Smooth muscle cell (in vitro differentiated cells): ENCODE measurements at regions not wholly inside any gene's neighbourhood (a gene's known extent, or its start where the extent isn't known, plus 50 kb on each side); places are given as distances from the start of the nearest gene placed in this dataset.

ENCODE experiments used
- DNase-seq: peaks from one replicate; lab custom pipeline; 2025; ENCODE audit not compliant: unreplicated experiment; lab: John Stamatoyannopoulos, UW
- H2AFZ ChIP-seq: fragments of 200-600 bp; sonication (generic); 2 replicates; pipeline ENCODE4 v1.6.0; 2016; ENCODE audit warnings: antibody characterized with exemption, low read depth, mild to moderate bottlenecking
- H3F3A ChIP-seq: fragments of 200-600 bp; sonication (generic); 2 replicates; pipeline ENCODE4 v1.6.0; 2017; ENCODE audit warnings: antibody characterized with exemption, low read depth
- H3K27ac ChIP-seq: fragments of 200-600 bp; sonication (generic); 2 replicates; pipeline ENCODE4 v1.5.1; 2016; ENCODE audit warnings: low read depth, mild to moderate bottlenecking
- H3K27me3 ChIP-seq: fragments of 200-600 bp; sonication (generic); 2 replicates; pipeline ENCODE4 v1.6.1; 2016; ENCODE audit warnings: low read depth, mild to moderate bottlenecking
- H3K36me3 ChIP-seq: fragments of 200-600 bp; sonication (generic); 2 replicates; pipeline ENCODE4 v1.5.1; 2016; ENCODE audit warnings: low read depth
- H3K4me1 ChIP-seq: fragments of 200-600 bp; sonication (generic); 2 replicates; pipeline ENCODE4 v1.5.1; 2016; ENCODE audit warnings: low read depth
- H3K4me2 ChIP-seq: fragments of 200-600 bp; sonication (generic); 2 replicates; pipeline ENCODE4 v1.6.0; 2016; ENCODE audit warnings: mild to moderate bottlenecking
- H3K4me3 ChIP-seq: fragments of 200-600 bp; sonication (generic); 2 replicates; pipeline ENCODE4 v1.5.1; 2016; ENCODE audit warnings: mild to moderate bottlenecking
- H3K79me2 ChIP-seq: fragments of 200-600 bp; sonication (generic); 2 replicates; pipeline ENCODE4 v1.6.0; 2016; ENCODE audit warnings: low read depth, mild to moderate bottlenecking
- H3K9ac ChIP-seq: fragments of 200-600 bp; sonication (generic); 2 replicates; pipeline ENCODE4 v1.6.0; 2016; ENCODE audit warnings: low read depth
- H3K9me3 ChIP-seq: fragments of 200-600 bp; sonication (generic); replicated peaks from 2 replicates; pipeline ENCODE4 v1.5.1; 2016; ENCODE audit warnings: low read depth
- H4K20me1 ChIP-seq: fragments of 200-600 bp; sonication (generic); 2 replicates; pipeline ENCODE4 v1.6.0; 2016; ENCODE audit warnings: low read depth
- WGBS: methylation state at CpG from one replicate; pipeline ENCODE4 v1.1.7; 2016; ENCODE audit warnings: low lambda C conversion rate; 5-methylcytosine and 5-hydroxymethylcytosine counted together
- TF ChIP-seq, protein P1 (sequence below): fragments of 200-600 bp; sonication (generic); IDR thresholded peaks from 2 replicates; pipeline ENCODE4 v1.5.1; 2017; ENCODE audit warnings: borderline replicate concordance, mild to moderate bottlenecking, antibody characterized with exemption; ENCODE audit not compliant: insufficient read depth, poor library complexity, severe bottlenecking

DNA sequence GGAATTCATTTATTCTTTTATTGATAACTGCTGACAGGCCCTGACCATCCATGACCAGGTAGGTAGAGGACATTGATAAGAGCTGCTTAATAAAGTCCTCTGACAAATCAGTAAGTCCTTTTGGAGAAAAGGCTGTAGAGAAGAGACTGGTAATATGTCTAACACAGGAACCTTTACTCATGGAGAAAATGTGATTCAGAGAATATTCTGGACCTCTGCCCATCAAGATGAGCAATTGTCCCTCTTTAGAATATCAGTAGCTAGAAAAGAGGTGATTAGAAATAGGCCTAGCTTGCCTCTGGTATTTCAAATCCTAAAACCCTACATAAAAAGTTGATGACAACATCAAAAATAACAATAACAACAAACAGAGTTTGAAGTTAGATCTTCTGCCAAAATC lies 642.3 kb downstream of the TBC1D4 start:
- no peaks in the 10 kb centered on the region for H3K79me2 ChIP-seq
- no peak overlapping the region for H3K9ac ChIP-seq
- H3K4me3 ChIP-seq = no peak overlapping the region
- no peak overlapping the region for H3K27ac ChIP-seq
- H3K27me3 ChIP-seq = no peaks in the 10 kb centered on the region
- no peak for DNase-seq
- H2AFZ ChIP-seq = no peak overlapping the region
- H3F3A ChIP-seq = no peaks in the 10 kb centered on the region
- no peak overlapping the region for H3K4me2 ChIP-seq
- no peaks in the 10 kb centered on the region for H3K9me3 ChIP-seq
- no peaks in the 10 kb centered on the region for H3K36me3 ChIP-seq
- TF ChIP-seq, protein P1, sequence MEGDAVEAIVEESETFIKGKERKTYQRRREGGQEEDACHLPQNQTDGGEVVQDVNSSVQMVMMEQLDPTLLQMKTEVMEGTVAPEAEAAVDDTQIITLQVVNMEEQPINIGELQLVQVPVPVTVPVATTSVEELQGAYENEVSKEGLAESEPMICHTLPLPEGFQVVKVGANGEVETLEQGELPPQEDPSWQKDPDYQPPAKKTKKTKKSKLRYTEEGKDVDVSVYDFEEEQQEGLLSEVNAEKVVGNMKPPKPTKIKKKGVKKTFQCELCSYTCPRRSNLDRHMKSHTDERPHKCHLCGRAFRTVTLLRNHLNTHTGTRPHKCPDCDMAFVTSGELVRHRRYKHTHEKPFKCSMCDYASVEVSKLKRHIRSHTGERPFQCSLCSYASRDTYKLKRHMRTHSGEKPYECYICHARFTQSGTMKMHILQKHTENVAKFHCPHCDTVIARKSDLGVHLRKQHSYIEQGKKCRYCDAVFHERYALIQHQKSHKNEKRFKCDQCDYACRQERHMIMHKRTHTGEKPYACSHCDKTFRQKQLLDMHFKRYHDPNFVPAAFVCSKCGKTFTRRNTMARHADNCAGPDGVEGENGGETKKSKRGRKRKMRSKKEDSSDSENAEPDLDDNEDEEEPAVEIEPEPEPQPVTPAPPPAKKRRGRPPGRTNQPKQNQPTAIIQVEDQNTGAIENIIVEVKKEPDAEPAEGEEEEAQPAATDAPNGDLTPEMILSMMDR = no peak
- H4K20me1 ChIP-seq = no peaks in the 10 kb centered on the region
- H3K4me1 ChIP-seq = no peaks in the 10 kb centered on the region

DNA sequence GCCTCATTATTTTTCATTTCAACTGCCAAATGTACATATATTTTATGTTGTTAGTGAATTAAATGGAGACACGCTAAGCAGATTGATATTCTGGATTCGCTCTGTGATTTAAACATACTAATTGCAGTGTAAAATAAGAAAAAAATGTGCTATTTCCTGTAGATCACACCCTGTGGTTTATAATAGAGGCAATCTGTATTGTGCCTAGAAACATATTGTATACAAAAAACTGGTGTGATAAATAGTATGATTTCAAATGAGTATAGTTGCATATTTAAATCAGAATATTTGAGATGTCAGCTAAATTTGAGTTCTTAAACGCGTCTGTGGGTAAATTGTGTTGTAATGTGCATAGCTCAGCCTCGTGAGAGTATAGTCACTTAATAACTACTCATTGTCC lies 643.9 kb downstream of the TBC1D4 start:
- no peaks in the 10 kb centered on the region for H3K36me3 ChIP-seq
- no peaks in the 10 kb centered on the region for H3K79me2 ChIP-seq
- H3K4me1 ChIP-seq = no peaks in the 10 kb centered on the region
- TF ChIP-seq, protein P1 = no peak
- no peak for DNase-seq
- H3K4me2 ChIP-seq = no peak overlapping the region
- H3K9me3 ChIP-seq = no peaks in the 10 kb centered on the region
- no peaks in the 10 kb centered on the region for H3F3A ChIP-seq
- no peak overlapping the region for H2AFZ ChIP-seq
- H3K9ac ChIP-seq = no peak overlapping the region
- no peak overlapping the region for H3K4me3 ChIP-seq
- H3K27me3 ChIP-seq = no peaks in the 10 kb centered on the region
- H3K27ac ChIP-seq = no peak overlapping the region
- no peaks in the 10 kb centered on the region for H4K20me1 ChIP-seq
- WGBS = 89% methylated on average over 5 of the region's 5 CpGs

DNA sequence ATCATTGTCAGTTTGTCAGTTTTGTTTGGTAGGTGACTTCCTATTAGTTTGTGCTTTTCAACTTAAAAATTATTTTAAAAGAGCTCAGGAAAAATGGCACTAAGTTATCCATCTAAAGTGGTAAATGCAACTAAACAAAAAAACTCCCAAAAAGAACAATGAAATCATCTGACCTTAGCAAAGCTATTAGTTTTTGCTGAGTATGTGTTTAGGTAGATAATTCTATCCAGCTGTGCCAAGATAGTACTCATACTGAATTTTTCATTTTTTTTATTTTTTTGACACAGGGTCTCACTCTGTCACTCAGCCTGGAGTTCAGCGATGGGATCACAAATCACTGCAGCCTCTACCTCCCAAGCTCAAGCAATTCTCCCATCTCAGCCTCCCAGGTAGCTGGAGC lies 645.3 kb downstream of the TBC1D4 start:
- Histone ChIP-seq H3K4me1 (no peaks in the 10 kb centered on the region), H3K9ac (no peak overlapping the region), H3K36me3 (no peaks in the 10 kb centered on the region), H4K20me1 (no peaks in the 10 kb centered on the region), H3K9me3 (no peaks in the 10 kb centered on the region), H3K27ac (no peak overlapping the region), H3K79me2 (no peaks in the 10 kb centered on the region), H2AFZ (no peak overlapping the region), H3K27me3 (no peaks in the 10 kb centered on the region), H3F3A (no peaks in the 10 kb centered on the region), H3K4me3 (no peak overlapping the region), H3K4me2 (no peak overlapping the region)
- no peak for DNase-seq
- 100% methylated on average over 1 of the region's 1 CpG for WGBS
- TF ChIP-seq, protein P1 = no peak

DNA sequence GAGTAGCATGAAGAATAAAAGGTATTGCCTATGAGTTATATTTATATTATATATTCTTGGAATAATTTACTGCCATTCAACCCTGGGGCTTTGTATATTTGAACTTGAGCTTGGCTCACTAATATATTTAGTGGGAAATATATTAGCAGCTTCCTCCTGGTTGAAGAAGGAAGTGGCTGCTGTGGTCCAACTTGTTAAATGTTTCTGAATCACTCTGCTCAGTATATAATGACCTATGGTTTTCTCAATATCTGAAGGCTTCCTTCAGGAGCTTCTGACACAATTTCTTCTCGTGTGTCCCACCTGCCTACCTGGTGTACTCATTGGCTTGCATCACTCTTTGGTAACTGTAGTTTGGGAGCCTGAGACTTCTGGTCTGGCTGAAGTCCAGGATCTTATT lies 646.4 kb downstream of the TBC1D4 start:
- DNase-seq = no peak
- no peak overlapping the region for H2AFZ ChIP-seq
- no peak overlapping the region for H3K27ac ChIP-seq
- no peaks in the 10 kb centered on the region for H3K36me3 ChIP-seq
- H3K4me2 ChIP-seq = no peak overlapping the region
- TF ChIP-seq, protein P1 = no peak
- 63% methylated on average over 1 of the region's 1 CpG for WGBS
- H3F3A ChIP-seq = no peaks in the 10 kb centered on the region
- no peak overlapping the region for H3K9ac ChIP-seq
- no peaks in the 10 kb centered on the region for H3K27me3 ChIP-seq
- H3K4me3 ChIP-seq = no peak overlapping the region
- no peaks in the 10 kb centered on the region for H3K9me3 ChIP-seq
- H4K20me1 ChIP-seq = no peaks in the 10 kb centered on the region
- H3K79me2 ChIP-seq = no peaks in the 10 kb centered on the region
- H3K4me1 ChIP-seq = no peaks in the 10 kb centered on the region
